Esophagus mucosa (tissue), 1 donor: ENCODE measurements at regions not wholly inside any gene's neighbourhood (a gene's known extent, or its start where the extent isn't known, plus 50 kb on each side); places are given as distances from the start of the nearest gene placed in this dataset.
"Not testable (repeated sequence)": the region's sequence is repeated elsewhere in the genome, so short reads cannot be mapped to it uniquely, and the experiment has no call there.

Experiments
- ATAC-seq: fragments of 200-7000 bp; cut with Tn5 transposase; one replicate; pipeline ENCODE4 v1.9.1; 2020
- donor health status: DM: yes; HTN: yes; CAD: no.

DNA sequence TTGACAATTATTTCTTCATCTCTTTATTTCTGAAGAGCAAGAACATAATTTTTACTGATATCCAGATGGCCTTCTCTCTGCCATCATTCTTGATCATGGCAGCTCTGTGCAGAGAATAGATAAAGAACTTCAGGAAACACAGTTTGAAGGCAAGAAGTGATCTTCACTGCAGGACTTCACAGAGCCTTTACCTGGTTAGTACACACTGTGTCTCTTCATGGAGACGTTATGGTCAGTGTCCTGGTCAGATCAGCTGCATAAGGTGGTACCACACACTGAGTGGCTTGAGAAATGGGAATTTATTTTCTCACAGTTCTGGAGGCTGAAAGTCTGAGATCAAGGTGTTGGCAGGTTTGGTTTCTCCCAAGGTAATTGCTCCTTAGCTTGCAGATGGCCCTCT, 129.5 kb downstream of the UTP18 start:
- no peak for ATAC-seq

DNA sequence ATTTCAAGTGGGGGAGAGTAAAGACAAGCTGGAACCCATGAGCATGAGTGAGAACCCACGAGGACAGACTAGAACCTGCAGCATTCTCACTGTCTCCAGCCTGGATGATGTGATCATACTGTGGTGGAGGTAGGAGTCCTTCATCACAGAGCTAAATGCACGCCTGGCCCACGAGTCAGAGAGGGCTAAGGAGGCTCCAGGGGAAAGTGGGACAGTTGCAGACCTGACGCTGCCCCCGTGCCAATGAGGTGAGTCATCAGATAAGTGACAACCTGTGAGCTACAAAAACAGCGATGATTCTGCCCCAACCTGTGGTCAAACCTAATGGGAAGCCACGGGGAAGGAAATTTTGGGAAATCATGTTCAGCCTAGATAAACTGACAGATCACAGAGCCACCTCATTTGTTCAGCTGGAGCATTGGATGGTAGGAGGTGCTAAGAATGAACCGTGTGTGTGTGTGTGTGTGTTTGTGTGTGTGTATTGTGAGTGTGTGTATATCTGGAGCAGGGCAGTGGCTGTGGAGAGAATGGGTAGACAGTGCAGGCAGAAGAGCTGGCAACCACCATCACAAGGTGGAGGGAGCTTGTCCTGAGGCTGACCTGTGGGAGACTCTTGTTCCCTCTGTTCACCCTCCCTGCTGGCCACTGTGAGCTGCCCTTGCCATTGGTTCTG, 131.8 kb downstream of the UTP18 start:
- ATAC-seq = no peak

DNA sequence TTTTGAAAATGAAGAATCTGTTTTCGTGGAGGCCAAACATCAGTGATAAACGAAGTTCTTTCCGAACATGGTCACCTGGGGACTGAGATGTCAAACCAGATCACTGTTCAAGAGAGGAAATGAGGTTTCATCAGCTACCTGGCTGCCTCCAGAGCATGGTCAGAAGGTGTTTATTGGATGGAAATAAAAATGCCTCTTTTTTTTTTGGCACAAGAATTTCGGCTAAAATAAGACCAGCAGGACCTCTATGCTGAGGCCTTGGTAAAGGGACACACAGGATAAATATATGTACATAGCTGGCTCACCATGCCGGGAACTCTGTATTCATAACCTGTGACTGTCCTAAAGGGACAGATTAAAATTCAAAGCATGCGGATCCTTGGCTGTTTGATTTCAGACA, 135.3 kb downstream of the UTP18 start:
- ATAC-seq = no peak

DNA sequence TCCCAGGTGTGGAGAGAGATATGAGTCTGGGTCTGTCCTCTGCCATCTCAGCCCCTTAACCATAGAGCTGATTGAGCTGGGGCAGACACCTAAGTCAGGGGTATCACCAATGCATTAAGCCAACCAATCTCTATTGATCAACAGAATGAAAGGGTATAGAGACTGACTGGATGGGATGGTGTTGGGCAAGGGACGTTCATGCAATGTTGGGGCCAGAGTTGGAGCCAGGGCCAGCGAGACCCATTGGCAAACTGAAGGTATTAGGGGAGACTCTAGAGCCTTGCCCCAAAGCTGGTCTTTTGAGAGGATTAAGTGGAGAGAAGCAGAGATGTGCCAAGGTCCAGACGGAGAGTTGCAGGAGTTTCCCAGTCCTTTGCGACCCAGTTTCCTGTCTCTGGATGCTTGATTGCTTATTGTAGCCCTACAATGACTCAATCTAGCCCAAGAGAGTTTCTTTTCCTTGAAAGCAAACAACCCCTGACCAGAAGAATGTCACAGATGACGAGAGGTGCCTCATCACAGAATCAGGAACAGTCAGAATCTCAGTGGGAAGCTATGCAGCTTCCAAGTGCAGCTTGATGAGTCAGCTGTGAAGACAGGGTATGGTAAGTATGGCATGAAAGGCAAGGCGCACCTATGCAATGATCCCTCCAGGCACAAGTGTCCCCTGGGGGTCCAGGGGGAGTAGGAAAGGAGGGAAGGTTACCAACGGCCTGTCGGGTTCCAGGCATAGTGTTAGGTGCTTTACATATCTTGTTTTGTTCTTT, 137.2 kb downstream of the UTP18 start:
- no peak for ATAC-seq

DNA sequence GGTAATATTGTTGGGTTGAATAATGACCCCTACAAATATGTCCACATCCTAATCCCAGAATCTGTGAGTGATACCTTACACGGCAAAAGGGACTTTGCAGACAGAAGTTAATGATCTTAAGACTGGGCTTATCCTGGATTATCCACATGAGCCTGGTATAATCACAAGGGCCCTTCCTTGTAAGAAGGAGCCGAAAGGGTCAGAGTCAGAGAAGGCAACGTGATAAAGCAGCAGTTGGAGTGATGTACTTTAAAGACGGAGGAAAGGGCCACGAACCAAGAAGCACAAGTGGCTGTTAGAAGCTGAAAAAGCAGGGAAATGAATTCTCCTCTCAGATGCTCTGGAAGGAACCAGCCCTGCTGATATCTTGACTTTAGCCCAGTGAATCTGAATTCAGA, 137.8 kb downstream of the UTP18 start:
- no peak for ATAC-seq

DNA sequence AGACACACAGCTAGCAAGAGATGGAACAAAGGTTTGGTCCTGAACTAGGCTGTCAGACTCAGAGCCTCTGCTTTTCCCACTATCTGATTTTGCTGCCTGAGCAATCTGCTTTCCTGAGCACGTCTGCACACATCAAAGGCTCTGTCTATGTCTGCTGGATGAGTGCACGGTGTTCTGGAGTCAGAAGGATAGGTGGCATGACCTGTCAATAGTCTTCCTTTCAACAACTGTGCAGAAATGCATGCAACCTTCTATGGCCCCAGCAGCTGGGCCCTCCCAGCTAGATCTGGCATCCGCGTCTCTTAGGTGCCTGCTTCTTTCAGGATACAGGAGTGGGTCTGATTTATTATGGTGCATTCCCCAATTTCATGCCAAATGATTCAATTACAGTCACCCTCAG, 138.3 kb downstream of the UTP18 start:
- ATAC-seq = no peak

DNA sequence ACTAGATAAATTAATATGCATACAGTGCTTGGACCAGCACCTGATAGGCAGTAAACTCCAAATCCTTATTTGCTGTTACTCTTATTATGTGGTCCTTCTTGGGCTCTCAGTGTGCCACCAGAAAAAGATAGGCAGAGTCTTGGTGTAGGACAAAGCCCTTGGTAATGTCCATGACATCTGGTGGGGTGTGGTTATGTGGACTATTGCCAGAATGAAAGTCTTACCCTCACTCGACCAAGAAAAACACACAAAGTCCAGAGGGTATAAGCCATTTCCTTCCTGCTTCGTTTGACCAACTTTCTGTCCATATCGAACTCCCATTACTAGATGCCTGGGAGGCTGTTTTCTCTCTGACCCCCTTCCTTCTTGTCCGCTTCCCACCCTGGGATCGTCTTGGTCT, 140.9 kb downstream of the UTP18 start:
- ATAC-seq = no peak

DNA sequence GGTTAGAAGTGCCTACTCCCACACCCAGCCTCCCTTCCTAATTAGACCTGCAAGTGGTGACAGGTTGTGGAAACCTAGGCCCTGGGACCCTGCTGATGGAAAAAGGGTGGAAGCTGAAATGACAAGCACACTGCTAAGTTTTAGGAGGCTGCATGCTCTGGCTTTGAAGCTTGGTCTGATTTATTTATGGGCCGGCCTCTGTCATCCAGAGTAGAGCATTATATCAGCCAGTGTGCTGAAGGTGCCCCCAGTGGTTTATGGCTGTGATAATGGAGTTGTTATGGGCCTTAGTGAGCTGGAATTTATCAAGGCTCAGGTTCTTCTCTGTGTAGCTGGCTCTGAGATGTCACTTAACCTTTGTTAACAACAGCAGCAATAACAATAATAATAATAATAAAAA, 142.6 kb downstream of the UTP18 start:
- ATAC-seq = no peak

DNA sequence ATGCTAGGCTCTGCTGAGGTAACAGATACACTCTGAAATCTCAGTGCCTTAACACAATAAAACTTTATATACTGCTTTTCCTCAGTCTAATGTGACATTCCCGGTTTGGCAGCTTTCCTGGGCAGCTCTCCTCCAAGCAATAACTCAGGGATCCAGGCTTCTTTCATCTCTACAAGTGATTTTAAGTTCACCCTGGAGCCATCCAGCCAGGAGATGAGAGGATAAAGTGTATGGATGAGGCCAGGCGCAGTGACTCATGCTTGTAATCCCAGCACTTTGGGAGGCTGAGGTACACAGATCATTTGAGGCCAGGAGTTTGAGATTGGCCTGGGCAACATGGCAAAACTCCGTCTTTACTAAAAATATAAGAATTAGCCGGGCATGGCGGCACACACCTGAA, 147.2 kb downstream of the UTP18 start:
- no peak for ATAC-seq

DNA sequence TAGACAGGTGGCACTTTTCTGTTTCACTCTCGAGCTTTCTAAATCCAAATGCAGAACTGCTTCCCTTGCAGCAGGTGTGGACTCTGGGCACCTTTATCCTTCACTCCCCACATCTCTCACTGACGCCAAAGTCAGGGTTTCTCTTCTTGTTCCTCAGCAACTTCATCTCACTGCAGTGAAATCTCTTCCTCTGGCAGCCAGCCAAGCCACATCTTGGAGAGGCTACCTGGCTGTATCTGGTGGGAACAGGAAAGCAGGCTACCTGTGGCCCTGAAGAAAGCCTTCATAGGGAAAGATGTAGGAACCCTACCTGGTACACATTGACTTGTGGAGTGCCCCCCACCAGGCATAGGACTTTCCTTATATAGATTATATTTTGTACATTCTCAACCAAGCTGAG, 159.1 kb downstream of the UTP18 start:
- ATAC-seq = no peak

DNA sequence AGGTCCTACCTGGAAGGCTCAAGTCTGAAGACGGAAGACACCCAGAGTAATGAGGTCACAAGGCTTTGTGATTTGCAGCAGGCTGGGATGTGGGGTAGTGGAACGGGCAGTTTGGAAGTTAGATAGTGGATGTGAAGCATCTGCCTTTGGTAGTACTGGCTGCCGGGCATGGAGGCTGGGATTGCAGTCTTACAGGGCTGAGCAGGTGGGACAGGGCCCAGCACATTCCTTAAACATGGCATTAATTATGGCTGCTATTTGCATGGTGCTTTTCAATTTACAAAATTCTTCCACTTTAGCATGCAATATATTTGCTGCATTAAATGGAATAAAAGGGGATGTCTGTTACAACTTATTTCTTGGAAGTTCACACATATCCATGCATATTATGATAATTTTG, 161.2 kb downstream of the UTP18 start:
- ATAC-seq = no peak

DNA sequence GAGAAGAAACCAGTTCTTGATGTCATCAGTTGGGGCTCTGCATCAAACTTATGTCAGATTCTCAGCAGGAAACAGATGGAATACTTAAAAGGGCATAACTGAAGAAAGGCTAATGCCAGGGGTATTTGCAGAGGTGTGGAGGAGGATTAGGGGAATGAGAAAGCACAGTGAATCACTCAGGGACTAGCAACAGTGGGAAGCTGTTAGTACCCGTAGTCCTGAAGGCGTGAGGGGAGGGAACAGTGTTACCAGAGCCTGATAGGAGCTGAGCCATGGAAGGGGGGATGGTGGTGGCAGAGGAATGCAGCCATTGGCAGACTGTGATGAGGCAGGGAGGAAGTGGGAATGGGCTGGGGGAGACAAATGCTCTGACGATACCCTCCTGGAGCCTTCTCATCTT, 162.3 kb downstream of the UTP18 start:
- peak; percentile 87 for ATAC-seq

DNA sequence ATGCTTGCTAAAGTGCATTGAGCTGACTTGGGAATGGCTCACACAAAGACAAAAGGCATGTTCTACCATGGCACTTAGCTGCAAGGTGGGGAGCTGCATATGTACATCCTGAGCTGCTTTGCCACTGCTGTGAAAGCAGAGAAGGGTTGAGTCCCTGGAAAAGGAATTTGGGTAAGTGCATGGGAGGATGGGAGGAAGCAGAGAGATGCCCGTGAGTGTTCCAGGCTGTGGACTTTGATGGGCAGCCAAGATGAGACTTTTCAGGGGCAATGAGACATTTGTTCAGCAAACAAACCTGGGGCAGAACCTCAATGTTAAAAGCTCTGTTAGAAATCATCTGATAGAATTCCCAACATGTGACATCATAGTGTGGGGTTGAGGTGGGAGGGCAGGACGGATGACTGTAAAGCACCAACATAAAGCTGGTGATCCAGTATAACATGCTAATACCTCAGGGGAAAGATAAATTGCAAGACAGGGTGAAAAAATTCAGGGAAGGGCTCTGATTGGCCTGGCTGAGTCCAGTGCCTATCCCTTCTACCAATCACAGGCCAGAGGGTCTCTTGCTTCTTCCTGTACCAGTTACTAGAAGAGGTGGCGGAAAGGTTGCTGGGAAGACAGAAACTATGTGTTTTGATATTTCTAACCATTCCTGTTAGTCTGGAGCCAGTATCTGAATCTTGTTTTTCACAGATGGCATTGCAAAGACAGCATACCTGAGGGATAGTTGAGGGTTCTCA, 163.2 kb downstream of the UTP18 start:
- no peak for ATAC-seq

DNA sequence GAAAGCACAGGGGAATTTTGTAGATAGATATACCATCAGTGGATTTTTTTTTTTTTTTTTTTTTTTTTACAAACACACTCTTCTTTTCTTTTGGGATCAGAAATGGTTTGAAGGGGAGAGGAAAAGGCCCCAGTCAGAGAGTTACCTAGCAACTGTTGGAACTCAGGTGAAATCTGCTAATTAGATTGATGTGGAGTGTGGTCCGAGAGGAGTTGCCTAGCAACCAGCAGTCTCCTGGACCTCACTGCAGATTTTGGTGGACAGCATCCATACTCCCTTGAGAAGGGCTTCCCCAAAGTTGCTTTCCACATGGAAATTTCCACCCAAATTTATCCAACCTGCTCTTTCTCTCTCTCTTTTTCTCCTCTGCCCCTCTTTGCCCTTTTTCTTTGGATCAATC, 165.4 kb downstream of the UTP18 start:
- ATAC-seq = no peak

DNA sequence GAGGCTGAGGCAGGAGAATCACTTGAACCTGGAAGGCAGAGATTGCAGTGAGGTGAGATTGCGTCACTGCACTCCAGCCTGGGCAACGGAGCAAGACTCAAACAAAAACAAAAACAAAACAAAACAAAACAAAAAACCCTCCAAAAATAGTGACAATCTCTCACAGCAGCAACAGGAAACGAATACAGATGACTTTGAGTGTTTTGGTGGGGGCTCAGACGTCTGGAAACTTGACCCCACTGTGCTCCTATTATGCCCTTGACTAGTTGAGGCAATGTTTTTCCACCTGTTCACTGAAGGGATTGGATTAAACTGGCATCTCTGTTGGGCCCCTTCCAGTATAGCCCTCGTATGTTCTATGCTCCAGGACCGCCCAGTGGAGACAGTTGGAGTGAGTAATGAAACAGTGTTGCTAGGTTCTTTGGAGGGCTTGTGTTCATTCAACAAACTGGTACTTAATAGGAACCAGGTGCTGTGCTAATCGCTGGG, 167.0 kb downstream of the UTP18 start:
- no peak for ATAC-seq

DNA sequence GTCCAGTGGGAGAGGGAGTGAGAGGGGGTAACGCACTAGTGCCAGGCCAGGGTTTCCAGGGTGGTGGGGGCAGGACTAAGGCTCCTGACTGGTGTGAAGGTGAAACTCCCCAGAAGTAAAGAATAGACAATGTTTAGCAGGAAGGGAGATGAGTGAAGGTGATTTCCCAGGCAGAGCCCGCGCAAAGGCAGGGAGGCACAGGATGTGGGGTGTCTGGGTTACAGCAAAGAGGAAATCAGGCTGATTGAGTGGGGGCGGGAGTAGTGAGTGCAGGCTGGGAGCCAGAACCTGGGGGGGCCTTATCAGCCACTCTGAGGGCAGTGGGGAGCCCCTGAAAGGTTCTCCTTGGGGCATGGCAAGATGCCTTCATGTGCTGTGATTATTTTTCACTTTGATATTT, 167.5 kb downstream of the UTP18 start:
- ATAC-seq = no peak

DNA sequence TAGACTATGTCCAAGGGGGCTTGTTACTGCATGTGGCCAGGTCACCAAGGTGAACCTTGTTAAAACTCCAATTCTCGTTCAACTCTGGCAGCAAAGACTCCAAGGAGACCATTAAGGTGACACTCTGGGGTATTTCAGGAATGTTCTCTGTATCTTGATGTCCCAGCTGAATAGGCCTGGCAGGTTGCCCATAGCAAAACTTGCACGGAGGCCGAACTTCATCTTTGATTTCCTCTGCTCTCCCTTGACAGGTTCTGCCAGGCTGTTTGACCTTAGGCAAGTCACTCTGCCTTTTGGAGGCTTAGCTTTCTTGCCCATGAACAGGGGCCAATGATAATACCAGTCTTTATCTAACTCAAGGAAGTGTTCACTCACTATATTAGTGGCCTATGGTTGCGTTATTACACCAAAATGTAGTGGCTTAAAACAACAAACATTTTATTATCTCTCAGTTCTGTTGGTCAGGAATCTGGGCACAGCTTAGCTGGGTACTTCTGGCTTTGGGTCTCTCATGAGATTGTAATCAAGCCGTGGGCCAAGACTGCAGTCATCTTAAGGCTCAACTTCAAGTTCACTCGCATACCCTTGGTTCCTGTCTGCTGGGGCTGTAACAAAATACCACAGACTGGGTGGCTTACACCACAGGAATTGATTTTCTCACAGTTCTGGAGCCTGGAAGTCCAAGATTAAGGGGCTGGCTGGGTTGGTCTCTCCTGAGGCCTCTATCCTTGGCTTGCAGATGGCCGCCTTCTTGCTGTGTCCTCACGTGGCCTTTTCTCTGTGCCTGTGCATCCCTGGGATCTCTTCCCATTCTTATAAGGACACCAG, 168.5 kb downstream of the UTP18 start:
- no peak for ATAC-seq

DNA sequence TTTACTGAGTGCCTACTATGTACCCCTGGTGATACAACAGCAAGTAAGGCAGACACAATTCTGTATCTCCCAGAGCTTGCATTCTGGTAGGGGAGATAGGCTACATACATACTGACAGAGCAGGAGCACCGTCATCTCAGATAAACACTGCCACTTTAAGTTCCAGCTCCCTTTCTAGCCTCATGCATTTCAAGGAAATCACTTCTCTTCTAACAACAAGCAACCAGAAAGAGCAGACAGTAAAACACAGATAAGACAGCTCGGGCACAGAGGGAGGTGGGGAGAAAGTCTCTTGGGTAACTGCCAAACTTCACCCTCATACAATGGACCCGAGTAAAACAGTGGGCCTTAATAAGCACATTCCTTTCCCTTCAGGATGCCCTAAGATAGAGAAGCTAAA, 169.6 kb downstream of the UTP18 start:
- ATAC-seq = not testable (repeated sequence)

DNA sequence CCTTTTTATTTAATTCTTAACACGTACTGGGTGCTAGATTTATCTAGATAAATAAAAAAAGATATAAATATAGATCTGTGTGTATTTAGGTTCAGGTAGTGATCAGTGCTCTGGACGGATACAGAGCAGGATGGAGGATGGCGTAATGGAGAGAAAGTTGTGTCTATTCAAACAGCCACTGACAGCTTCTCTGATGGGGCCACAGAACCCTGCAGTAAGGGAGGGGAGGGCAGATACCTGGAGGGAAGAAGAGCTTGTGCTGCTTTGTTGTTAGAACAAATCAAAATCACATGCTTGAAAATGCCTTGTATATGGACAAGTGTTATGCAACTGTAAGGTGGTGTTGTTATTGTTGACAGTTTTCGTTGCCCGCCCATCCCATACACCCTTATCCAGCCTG, 170.2 kb downstream of the UTP18 start:
- ATAC-seq = no peak

DNA sequence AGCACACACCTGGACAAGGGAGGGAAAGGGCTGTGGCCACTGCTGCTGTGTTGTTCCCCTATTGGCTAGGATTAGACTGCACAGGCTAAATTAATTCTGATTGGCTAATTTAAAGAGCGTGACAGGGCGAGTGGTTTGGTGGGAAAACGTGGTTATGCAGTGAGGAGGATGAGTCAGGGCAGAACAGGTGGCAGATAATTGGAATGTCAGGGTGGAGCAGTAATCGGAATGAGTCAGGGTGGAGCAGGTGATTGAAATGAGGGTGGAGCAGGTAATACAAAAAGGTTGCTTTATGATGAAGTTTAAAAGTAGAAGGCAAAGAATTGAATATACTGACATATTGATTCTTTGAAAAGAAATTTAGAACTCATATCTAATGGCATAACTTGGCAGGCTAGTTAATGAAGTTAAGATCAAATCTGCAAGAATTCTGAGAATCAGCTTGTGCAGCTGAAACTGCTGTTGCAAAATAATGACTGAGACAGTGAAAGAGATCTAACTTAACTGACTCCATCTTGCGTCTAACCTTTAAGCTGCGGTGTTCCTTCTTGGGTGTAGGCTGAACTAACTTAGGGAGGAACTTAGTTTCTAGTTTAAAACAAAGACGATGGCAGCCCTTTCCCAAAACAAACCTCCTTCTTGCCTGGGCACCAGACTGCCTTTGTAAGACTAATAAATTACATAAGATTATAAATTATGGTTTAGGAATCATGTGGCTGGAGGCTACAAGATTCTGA, 174.3 kb downstream of the UTP18 start:
- ATAC-seq = peak; percentile 89

DNA sequence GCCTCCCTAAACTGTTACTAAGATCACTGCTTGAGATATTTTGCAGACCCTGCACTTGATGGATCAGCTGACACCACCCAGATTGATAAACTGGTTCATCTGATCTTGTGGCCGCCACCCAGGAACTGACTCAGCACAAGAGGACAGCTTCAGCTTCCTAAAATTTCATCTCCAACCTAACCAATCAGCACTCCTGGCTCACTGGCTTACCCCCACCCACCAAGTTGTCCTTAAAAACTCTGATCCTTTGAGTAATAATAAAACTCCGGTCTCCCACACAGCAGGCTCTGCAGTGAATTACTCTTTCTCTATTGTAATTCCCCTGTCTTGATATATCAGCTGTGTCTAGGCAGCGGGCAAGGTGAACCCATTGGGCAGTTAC, 174.8 kb downstream of the UTP18 start:
- no peak for ATAC-seq

DNA sequence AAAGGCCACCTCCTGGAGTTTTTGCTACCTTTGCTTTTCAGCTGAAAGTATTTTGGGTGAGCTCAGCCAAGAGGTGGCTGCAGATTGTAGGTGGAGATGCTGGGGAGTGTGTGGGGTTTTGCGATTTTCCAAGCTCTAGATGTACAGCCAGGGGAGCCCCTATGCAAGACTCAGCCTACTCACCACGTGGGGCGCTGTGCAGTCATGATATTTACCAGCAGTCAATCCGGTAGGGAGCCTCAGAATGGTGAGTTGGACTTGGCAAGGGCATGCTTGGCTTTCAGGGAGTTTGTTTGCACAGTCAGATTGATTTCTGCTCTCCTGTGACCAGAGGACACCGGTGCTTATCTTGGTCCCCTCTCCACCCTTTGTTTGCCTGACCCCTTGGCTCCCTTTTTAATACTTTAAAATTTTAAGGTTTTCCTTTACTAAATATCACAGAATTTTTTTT, 175.3 kb downstream of the UTP18 start:
- ATAC-seq = peak; percentile 67
